ENCODE measurements at regions not wholly inside any gene's neighbourhood (a gene's known extent, or its start where the extent isn't known, plus 50 kb on each side); places are given as distances from the start of the nearest gene placed in this dataset.
"Not testable (repeated sequence)": the region's sequence is repeated elsewhere in the genome, so short reads cannot be mapped to it uniquely, and the experiment has no call there.

DNA sequence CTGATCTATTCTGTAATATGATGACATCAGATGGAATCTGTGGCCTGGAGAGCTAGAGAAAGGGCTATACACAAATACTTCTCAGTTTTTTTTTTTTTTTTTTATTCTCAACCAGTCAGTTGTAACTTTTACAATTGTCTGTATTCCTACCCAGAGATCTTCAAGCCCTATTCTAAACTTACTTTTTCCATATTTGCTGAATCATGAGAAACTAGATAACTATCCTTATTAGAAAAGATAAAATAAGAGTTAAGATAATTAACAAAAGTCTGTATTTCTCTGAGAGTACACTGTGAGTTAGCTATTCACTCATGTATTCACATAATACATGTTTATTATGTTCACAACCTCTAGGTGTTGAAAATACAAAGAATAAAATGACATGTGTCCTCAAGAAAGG lies 1575.9 kb downstream of the EFNA5 start:
- no peak for DNase-seq (ENCODE audit: low read depth in 4 of 4, low spot score in 2 of 4)

GRCh38 chr5:106094204-106094607 lies 1576.5 kb downstream of the EFNA5 start:
- peak in 3 of 4 donors; percentile 9 to 38 (median 13) for DNase-seq (ENCODE audit: low read depth in 4 of 4, low spot score in 2 of 4)

DNA sequence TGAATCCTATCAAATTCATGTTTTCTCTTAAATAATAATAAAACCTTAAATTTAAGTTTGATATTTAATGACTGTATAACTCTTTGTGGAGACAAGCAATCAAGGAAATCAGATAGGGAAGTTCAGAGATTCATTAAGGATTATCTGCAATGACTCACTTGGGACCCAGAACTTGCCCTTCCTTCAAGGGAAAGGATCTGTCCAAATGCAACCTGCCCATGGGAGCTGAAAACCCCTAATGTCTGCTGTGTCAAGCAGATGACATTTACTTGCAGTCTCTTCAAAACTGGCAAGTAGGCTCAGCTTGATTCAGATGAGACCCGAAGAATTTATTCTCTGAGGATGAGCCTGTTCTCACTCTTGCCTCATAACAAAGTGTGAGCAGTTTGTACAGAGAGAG lies 1577.6 kb downstream of the EFNA5 start:
- no peak for DNase-seq (ENCODE audit: low read depth in 4 of 4, low spot score in 2 of 4)

DNA sequence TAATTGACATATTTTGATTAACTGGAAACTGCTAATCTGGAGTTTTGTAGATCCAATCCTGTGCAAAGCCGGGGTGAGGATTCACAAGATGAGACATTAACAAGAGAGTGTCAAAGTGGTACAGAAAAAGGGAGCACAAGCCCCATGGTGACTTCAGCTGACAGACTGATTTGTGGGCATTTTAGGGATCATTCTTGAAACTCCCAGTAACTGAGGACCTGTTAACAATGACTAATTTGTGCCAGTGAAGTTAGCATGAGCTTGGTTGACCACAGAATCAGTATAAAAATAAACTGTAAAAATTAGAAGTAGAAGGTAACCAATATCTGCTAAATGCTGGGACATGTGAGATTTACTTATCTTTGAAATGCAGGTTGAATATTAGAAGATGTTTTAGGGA lies 1578.3 kb downstream of the EFNA5 start:
- DNase-seq (ENCODE audit: low read depth in 4 of 4, low spot score in 2 of 4): no peak

DNA sequence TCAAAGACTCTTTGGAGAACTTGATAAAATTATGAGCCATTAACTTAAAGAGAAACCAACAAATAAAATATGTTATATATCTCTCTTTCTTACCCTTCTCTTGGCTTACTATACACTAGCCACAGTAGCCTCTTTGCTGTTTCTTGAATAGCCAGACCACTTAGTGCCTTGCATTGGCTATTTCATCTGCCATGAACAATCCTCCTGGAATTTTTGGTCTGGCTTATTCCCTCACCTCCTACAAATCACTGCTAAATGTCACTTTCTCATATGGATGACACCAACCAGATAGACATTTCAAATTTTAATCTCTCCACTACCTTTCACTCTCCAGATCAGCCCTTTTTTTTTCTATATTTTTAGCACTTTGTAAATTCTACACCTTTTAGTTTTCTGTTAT lies 1581.7 kb downstream of the EFNA5 start:
- no peak for DNase-seq (ENCODE audit: low read depth in 4 of 4, low spot score in 2 of 4)

GRCh38 chr5:106088462-106088861 lies 1582.3 kb downstream of the EFNA5 start:
- no peak for DNase-seq (ENCODE audit: low read depth in 4 of 4, low spot score in 2 of 4)

GRCh38 chr5:106086352-106086751 lies 1584.4 kb downstream of the EFNA5 start:
- no peak for DNase-seq (ENCODE audit: low read depth in 4 of 4, low spot score in 2 of 4)

GRCh38 chr5:106085556-106085955 lies 1585.2 kb downstream of the EFNA5 start:
- no peak for DNase-seq (ENCODE audit: low read depth in 4 of 4, low spot score in 2 of 4)

GRCh38 chr5:106085136-106085535 lies 1585.6 kb downstream of the EFNA5 start:
- DNase-seq (ENCODE audit: low read depth in 4 of 4, low spot score in 2 of 4): no peak

DNA sequence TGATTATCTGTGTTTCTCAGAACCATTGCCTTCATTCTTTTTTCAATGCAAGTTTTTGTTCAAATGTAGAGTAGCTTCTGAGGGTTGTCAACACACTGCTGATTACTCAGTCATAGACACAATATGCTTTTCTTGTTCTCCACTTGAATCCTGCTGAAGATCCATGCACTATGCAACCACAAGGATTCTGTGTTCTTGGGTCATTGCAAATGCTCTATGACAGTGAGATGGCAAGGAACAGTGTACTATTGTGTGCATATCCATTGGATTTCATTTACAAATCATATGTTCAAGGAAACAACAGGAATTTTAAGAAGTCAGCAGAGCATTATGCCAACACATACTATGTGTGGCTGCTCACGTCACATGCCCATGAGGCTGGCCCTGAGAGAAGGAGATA lies 1590.2 kb downstream of the EFNA5 start:
- DNase-seq (ENCODE audit: low read depth in 4 of 4, low spot score in 2 of 4): no peak

DNA sequence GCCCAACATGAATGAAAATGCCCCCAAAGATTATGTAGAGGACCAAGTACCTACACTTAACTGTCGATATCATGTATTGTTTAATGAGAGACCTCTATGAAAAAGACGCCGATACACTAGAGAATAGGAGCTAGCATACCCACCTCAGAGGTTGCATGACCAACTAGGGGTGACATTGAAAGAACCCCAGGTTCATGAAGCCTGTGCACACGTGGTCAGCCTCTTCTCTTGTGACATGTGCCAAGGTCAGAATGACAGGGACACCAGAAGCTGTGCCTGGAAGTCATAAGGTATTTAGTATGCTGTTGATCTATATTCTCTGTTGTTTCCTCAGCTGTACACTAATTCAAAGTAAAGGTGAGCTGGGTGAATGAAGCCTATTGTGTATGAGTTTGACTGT lies 1594.1 kb downstream of the EFNA5 start:
- DNase-seq (ENCODE audit: low read depth in 4 of 4, low spot score in 2 of 4): no peak

DNA sequence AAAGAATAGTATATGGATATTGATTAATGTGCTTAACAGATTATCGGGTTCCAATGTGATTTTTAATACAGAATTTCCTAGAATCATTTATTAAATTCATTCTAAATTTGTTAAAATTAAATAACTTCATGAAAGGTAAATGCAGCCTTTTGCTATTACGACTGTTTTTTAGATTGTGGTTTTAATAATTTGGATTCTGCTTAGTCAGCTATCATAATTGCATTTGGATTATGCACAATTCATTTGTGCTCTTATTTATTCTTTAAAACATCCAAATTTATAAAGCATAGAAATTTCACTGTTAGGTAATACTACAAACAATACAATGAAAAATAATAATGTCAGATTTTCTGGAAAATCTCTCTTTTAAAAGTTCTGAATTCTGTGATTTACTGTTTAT lies 1598.5 kb downstream of the EFNA5 start:
- no peak for DNase-seq (ENCODE audit: low read depth in 4 of 4, low spot score in 2 of 4)

DNA sequence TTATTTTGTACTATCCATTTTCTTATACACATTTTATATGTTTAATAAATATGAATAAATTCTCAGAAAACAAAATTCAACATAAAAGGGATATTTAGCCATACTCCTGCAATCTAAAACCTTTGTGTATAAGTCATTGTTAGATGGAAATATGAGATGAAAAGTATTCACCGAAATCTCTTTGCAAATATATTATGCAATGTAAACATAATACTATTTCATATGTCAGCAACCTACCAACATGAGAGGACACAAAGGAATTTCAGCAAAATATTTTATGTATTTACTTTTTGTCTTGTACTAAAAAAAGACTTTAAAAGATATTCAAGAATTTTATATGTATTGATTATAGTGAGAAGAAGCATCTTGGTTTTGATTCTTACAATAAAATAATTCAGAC lies 1623.4 kb downstream of the EFNA5 start:
- no peak for DNase-seq (ENCODE audit: low read depth in 4 of 4, low spot score in 2 of 4)

DNA sequence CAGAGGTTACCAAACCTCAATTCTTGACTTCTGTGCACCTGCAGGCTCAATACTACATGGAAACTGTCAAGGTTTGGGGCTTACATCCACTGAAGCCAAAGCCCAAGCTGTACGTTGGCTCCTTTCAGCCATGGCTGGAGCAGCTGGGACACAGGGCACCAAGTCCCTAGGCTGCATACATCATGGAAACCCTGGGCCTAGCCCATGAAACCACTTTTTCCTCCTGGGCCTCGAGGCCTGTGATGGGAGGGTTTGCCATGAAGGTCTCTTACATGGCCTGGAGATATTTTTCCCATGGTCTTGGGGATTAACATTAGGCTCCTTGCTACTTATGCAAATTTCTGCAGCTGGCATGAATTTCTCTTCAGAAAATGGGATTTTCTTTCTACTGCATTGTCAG lies 1638.7 kb downstream of the EFNA5 start:
- DNase-seq (ENCODE audit: low read depth in 4 of 4, low spot score in 2 of 4): not testable (repeated sequence)

DNA sequence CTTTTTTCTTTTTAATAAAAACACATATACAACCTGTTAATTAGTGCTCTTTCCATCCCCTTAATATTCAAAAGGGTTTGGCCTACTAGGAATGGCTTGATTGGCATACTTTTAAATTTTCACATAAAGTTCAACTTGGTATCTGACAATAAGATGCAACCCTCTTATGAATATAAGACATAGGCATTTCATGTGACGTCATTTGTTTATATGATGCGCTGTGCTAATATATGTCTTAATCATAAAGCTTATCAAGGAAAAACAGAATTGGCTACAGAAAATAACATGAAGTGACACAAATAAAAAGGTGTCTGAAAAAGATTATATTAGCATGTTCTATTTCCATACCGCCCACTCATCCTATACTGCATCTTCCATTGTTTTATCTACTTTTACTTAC lies 1642.4 kb downstream of the EFNA5 start:
- DNase-seq (ENCODE audit: low read depth in 4 of 4, low spot score in 2 of 4): no peak

DNA sequence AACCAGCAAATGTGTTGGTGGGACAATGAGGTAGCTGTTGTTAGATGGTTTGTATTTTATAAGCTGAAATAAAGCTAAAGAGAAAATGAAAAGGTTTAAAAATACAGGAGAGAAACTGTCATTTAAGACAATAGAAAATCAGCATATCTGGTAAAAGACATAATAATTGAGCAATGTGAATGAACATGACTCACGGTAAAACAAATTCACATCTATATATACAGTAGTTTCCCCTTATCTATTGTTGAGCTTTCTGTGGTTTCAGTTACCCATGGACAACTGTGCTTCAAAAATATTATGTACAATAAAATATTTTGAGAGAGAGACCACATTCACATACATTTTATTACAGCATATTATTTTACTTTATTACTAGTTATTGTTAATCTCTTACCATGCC lies 1649.8 kb downstream of the EFNA5 start:
- no peak for DNase-seq (ENCODE audit: low read depth in 4 of 4, low spot score in 2 of 4)

- no peak for DNase-seq (ENCODE audit: low read depth in 4 of 4, low spot score in 2 of 4)
These were observed 1651.5 kb downstream of the EFNA5 start for GRCh38 chr5:106019261-106019660.

GRCh38 chr5:106017243-106017857 lies 1653.4 kb downstream of the EFNA5 start:
- no peak for DNase-seq (ENCODE audit: low read depth in 4 of 4, low spot score in 2 of 4)

DNA sequence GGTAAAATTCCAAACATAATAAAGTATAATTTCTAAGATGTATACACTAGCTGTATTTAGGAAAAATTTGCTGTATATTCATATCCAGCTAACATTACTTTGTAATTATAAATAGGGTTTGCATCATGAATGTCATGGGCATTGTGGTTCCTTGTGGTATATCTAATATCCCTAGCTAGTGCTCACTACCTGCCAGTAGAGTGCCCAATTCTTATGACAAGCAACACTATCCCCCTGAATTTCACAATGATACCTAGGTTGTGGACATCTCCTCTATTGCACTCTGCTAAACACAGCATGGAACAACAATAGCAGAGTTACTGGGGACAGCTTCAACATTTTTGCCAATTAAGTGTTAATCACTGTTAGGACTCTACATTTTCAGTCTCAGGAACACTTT lies 1656.5 kb downstream of the EFNA5 start:
- no peak for DNase-seq (ENCODE audit: low read depth in 4 of 4, low spot score in 2 of 4)

- no peak for DNase-seq (ENCODE audit: low read depth in 4 of 4, low spot score in 2 of 4)
These were observed 1664.5 kb downstream of the EFNA5 start for GRCh38 chr5:106006242-106006641.

GRCh38 chr5:105998991-105999390 lies 1671.7 kb downstream of the EFNA5 start:
- not testable (repeated sequence) for DNase-seq (ENCODE audit: low read depth in 4 of 4, low spot score in 2 of 4)

DNA sequence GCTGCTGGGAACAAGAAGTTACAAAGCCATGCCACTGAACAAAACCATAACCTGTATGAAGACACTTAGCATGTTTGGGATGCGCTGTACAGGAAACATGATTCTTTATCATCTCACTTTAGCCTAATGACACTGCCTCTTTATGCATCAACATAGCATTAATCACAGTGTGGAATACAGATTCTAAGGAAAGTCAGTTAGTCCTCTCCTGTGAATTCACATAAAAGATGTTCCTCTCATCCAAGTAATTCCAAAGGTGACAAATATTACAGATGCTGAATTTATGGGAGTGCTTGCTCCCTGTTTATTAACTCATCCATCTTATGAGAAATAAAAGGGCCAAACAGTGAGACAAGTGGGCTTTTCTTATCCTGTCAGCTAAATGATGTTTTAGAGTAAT lies 1677.7 kb downstream of the EFNA5 start:
- no peak for DNase-seq (ENCODE audit: low read depth in 4 of 4, low spot score in 2 of 4)

DNA sequence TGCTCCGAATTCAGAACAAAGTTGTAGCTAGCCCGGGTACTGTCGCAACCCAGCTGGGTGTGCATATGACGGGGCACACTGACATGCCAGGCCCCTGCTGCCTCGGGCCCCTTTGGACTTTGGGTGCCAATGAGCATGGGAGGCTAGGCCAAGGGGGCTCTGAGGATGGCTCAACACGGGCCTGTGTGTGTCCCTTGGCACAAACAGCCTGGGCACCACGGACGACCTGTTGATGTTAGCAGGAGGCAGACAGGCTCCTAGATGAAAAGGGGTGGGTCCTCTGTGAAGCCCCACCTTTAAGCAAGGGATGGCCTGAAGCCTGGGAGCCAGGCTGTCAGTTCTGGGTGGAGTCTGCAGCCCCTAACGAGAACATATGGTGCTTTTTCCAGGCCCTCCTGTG lies 1688.2 kb downstream of the EFNA5 start:
- DNase-seq (ENCODE audit: low read depth in 4 of 4, low spot score in 2 of 4): no peak

All from left renal cortex interstitium (tissue), 4 donors.